H1 (cell line): ENCODE measurements at regions not wholly inside any gene's neighbourhood (a gene's known extent, or its start where the extent isn't known, plus 50 kb on each side); places are given as distances from the start of the nearest gene placed in this dataset.

Experiments used
- POLR2AphosphoS5 ChIP-seq: IDR thresholded peaks from 2 replicates; pipeline ENCODE4 v1.6.1; 2011; ENCODE audit warnings: low read depth, low read length
- POU5F1 ChIP-seq: IDR thresholded peaks from 2 replicates; pipeline ENCODE4 v1.6.1; 2011; ENCODE audit warnings: low read depth, mild to moderate bottlenecking, low read length, moderate library complexity
- SUZ12 ChIP-seq: fragments of 200-600 bp; sonication (generic); IDR thresholded peaks from 2 replicates; pipeline ENCODE4 v1.6.1; 2012; ENCODE audit warnings: mild to moderate bottlenecking, inconsistent platforms, low read length, moderate library complexity, mixed read lengths
- ZNF274 ChIP-seq: IDR thresholded peaks from 2 replicates; pipeline ENCODE4 v1.7.0; 2012; ENCODE audit warnings: low read length, borderline replicate concordance; ENCODE audit errors: extremely low read depth

- TF ChIP-seq POU5F1, result no peak
- TF ChIP-seq POLR2AphosphoS5, result no peak
- no peak for TF ChIP-seq ZNF274
- TF ChIP-seq SUZ12, result no peak
Observed at GRCh38 chr10:65528986-65529385, 1396.8 kb upstream of the LRRTM3 start (continued).
